ENCODE measurements at regions not wholly inside any gene's neighbourhood (a gene's known extent, or its start where the extent isn't known, plus 50 kb on each side); places are given as distances from the start of the nearest gene placed in this dataset.

- Histone ChIP-seq H3K4me3 (no peak overlapping the region), H3K27ac (no peak overlapping the region), H3K36me3 (no peaks in the 10 kb centered on the region), H3K4me1 (no peaks in the 10 kb centered on the region), H3K27me3 (no peaks in the 10 kb centered on the region), H3K9me3 (no peaks in the 10 kb centered on the region)
- intact Hi-C loops (cut with DNase I; ENCODE audit: low total_unique reads), result no loop called here
- TF ChIP-seq CTCF (IDR thresholded peaks at IDR 0.05) (no peak), POLR2A (IDR thresholded peaks at IDR 0.05) (no peak), POLR2AphosphoS5 (IDR thresholded peaks at IDR 0.05) (no peak)
- DNase-seq (ENCODE audit: low spot score in 2 of 2), result no peak
Observed at GRCh38 chr12:31230004-31230403, 95.9 kb downstream of the SINHCAF start.
